ENCODE measurements at regions not wholly inside any gene's neighbourhood (a gene's known extent, or its start where the extent isn't known, plus 50 kb on each side); places are given as distances from the start of the nearest gene placed in this dataset.

- no peaks in the 10 kb centered on the region for H3K9me3 ChIP-seq (ENCODE audit: control insufficient read depth in 1 of 2, low read length in 2 of 2)
These were observed 75.9 kb upstream of the LCLAT1 start for GRCh38 chr2:30371028-30371689.

GRCh38 chr2:30371772-30372373 lies 75.2 kb upstream of the LCLAT1 start:
- H3K36me3 ChIP-seq (ENCODE audit: control insufficient read depth in 1 of 2, insufficient read depth in 2 of 2, low read length in 2 of 2) = no peaks in the 10 kb centered on the region
- no peaks in the 10 kb centered on the region for H3K9me3 ChIP-seq (ENCODE audit: control insufficient read depth in 1 of 2, low read length in 2 of 2)
- H3K27ac ChIP-seq (ENCODE audit: low read length) = no peak overlapping the region
- no peaks in the 10 kb centered on the region for H3K27me3 ChIP-seq (ENCODE audit: low read depth, low read length)
- H3K4me1 ChIP-seq (ENCODE audit: control insufficient read depth in 1 of 2, insufficient read depth in 2 of 2, low read length in 2 of 2) = no peaks in the 10 kb centered on the region
- H3K4me3 ChIP-seq (ENCODE audit: low read depth in 1 of 2, low read length in 2 of 2) = no peak overlapping the region

More at GRCh38 chr2:30371028-30371689, 75.9 kb upstream of the LCLAT1 start:
- Histone ChIP-seq H3K36me3 (ENCODE audit: control insufficient read depth in 1 of 2, insufficient read depth in 2 of 2, low read length in 2 of 2) (no peaks in the 10 kb centered on the region), H3K4me1 (ENCODE audit: control insufficient read depth in 1 of 2, insufficient read depth in 2 of 2, low read length in 2 of 2) (peaks cover 0 to 6% of the 10 kb centered on the region in 2 donors), H3K4me3 (ENCODE audit: low read depth in 1 of 2, low read length in 2 of 2) (no peak overlapping the region), H3K27ac (ENCODE audit: low read length) (no peak overlapping the region), H3K27me3 (ENCODE audit: low read depth, low read length) (no peaks in the 10 kb centered on the region)

GRCh38 chr2:30372826-30373225 lies 74.2 kb upstream of the LCLAT1 start:
- no peaks in the 10 kb centered on the region for H3K9me3 ChIP-seq (ENCODE audit: control insufficient read depth in 1 of 2, low read length in 2 of 2)
- H3K27ac ChIP-seq (ENCODE audit: low read length) = no peak overlapping the region
- H3K36me3 ChIP-seq (ENCODE audit: control insufficient read depth in 1 of 2, insufficient read depth in 2 of 2, low read length in 2 of 2) = no peaks in the 10 kb centered on the region
- no peak overlapping the region for H3K4me3 ChIP-seq (ENCODE audit: low read depth in 1 of 2, low read length in 2 of 2)
- no peaks in the 10 kb centered on the region for H3K27me3 ChIP-seq (ENCODE audit: low read depth, low read length)
- no peaks in the 10 kb centered on the region for H3K4me1 ChIP-seq (ENCODE audit: control insufficient read depth in 1 of 2, insufficient read depth in 2 of 2, low read length in 2 of 2)

GRCh38 chr2:30373881-30374302 lies 73.2 kb upstream of the LCLAT1 start:
- no peaks in the 10 kb centered on the region for H3K27me3 ChIP-seq (ENCODE audit: low read depth, low read length)
- no peak overlapping the region for H3K4me3 ChIP-seq (ENCODE audit: low read depth in 1 of 2, low read length in 2 of 2)
- no peaks in the 10 kb centered on the region for H3K9me3 ChIP-seq (ENCODE audit: control insufficient read depth in 1 of 2, low read length in 2 of 2)
- no peaks in the 10 kb centered on the region for H3K4me1 ChIP-seq (ENCODE audit: control insufficient read depth in 1 of 2, insufficient read depth in 2 of 2, low read length in 2 of 2)
- H3K36me3 ChIP-seq (ENCODE audit: control insufficient read depth in 1 of 2, insufficient read depth in 2 of 2, low read length in 2 of 2) = no peaks in the 10 kb centered on the region
- no peak overlapping the region for H3K27ac ChIP-seq (ENCODE audit: low read length)

- Histone ChIP-seq H3K27me3 (ENCODE audit: low read depth, low read length) (no peaks in the 10 kb centered on the region), H3K27ac (ENCODE audit: low read length) (no peak overlapping the region), H3K4me3 (ENCODE audit: low read depth in 1 of 2, low read length in 2 of 2) (no peak overlapping the region), H3K4me1 (ENCODE audit: control insufficient read depth in 1 of 2, insufficient read depth in 2 of 2, low read length in 2 of 2) (no peaks in the 10 kb centered on the region), H3K9me3 (ENCODE audit: control insufficient read depth in 1 of 2, low read length in 2 of 2) (no peaks in the 10 kb centered on the region), H3K36me3 (ENCODE audit: control insufficient read depth in 1 of 2, insufficient read depth in 2 of 2, low read length in 2 of 2) (no peaks in the 10 kb centered on the region)
These were observed 72.7 kb upstream of the LCLAT1 start for GRCh38 chr2:30374380-30374779.

- H3K36me3 ChIP-seq (ENCODE audit: control insufficient read depth in 1 of 2, insufficient read depth in 2 of 2, low read length in 2 of 2) = no peaks in the 10 kb centered on the region
- no peaks in the 10 kb centered on the region for H3K27me3 ChIP-seq (ENCODE audit: low read depth, low read length)
- H3K4me3 ChIP-seq (ENCODE audit: low read depth in 1 of 2, low read length in 2 of 2) = no peak overlapping the region
- no peaks in the 10 kb centered on the region for H3K9me3 ChIP-seq (ENCODE audit: control insufficient read depth in 1 of 2, low read length in 2 of 2)
- H3K4me1 ChIP-seq (ENCODE audit: control insufficient read depth in 1 of 2, insufficient read depth in 2 of 2, low read length in 2 of 2) = no peaks in the 10 kb centered on the region
- H3K27ac ChIP-seq (ENCODE audit: low read length) = no peak overlapping the region
These were observed 71.1 kb upstream of the LCLAT1 start for GRCh38 chr2:30375915-30376314.

GRCh38 chr2:30379481-30379880 lies 67.6 kb upstream of the LCLAT1 start:
- Histone ChIP-seq H3K27me3 (ENCODE audit: low read depth, low read length) (no peaks in the 10 kb centered on the region), H3K27ac (ENCODE audit: low read length) (no peak overlapping the region), H3K4me1 (ENCODE audit: control insufficient read depth in 1 of 2, insufficient read depth in 2 of 2, low read length in 2 of 2) (no peaks in the 10 kb centered on the region), H3K36me3 (ENCODE audit: control insufficient read depth in 1 of 2, insufficient read depth in 2 of 2, low read length in 2 of 2) (no peaks in the 10 kb centered on the region), H3K9me3 (ENCODE audit: control insufficient read depth in 1 of 2, low read length in 2 of 2) (no peaks in the 10 kb centered on the region), H3K4me3 (ENCODE audit: low read depth in 1 of 2, low read length in 2 of 2) (no peak overlapping the region)

GRCh38 chr2:30380824-30381223 lies 66.2 kb upstream of the LCLAT1 start:
- Histone ChIP-seq H3K4me1 (ENCODE audit: control insufficient read depth in 1 of 2, insufficient read depth in 2 of 2, low read length in 2 of 2) (no peaks in the 10 kb centered on the region), H3K9me3 (ENCODE audit: control insufficient read depth in 1 of 2, low read length in 2 of 2) (no peaks in the 10 kb centered on the region), H3K27me3 (ENCODE audit: low read depth, low read length) (no peaks in the 10 kb centered on the region), H3K27ac (ENCODE audit: low read length) (no peak overlapping the region), H3K4me3 (ENCODE audit: low read depth in 1 of 2, low read length in 2 of 2) (no peak overlapping the region), H3K36me3 (ENCODE audit: control insufficient read depth in 1 of 2, insufficient read depth in 2 of 2, low read length in 2 of 2) (no peaks in the 10 kb centered on the region)

GRCh38 chr2:30382162-30382783 lies 64.8 kb upstream of the LCLAT1 start:
- Histone ChIP-seq H3K27ac (ENCODE audit: low read length) (no peak overlapping the region), H3K9me3 (ENCODE audit: control insufficient read depth in 1 of 2, low read length in 2 of 2) (no peaks in the 10 kb centered on the region), H3K4me1 (ENCODE audit: control insufficient read depth in 1 of 2, insufficient read depth in 2 of 2, low read length in 2 of 2) (no peaks in the 10 kb centered on the region)

GRCh38 chr2:30382995-30383394 lies 64.1 kb upstream of the LCLAT1 start:
- no peaks in the 10 kb centered on the region for H3K4me1 ChIP-seq (ENCODE audit: control insufficient read depth in 1 of 2, insufficient read depth in 2 of 2, low read length in 2 of 2)
- no peak overlapping the region for H3K4me3 ChIP-seq (ENCODE audit: low read depth in 1 of 2, low read length in 2 of 2)
- no peaks in the 10 kb centered on the region for H3K36me3 ChIP-seq (ENCODE audit: control insufficient read depth in 1 of 2, insufficient read depth in 2 of 2, low read length in 2 of 2)
- no peak overlapping the region for H3K27ac ChIP-seq (ENCODE audit: low read length)
- H3K9me3 ChIP-seq (ENCODE audit: control insufficient read depth in 1 of 2, low read length in 2 of 2) = no peaks in the 10 kb centered on the region
- H3K27me3 ChIP-seq (ENCODE audit: low read depth, low read length) = no peaks in the 10 kb centered on the region

More at GRCh38 chr2:30382162-30382783, 64.8 kb upstream of the LCLAT1 start:
- Histone ChIP-seq H3K27me3 (ENCODE audit: low read depth, low read length) (no peaks in the 10 kb centered on the region), H3K36me3 (ENCODE audit: control insufficient read depth in 1 of 2, insufficient read depth in 2 of 2, low read length in 2 of 2) (no peaks in the 10 kb centered on the region), H3K4me3 (ENCODE audit: low read depth in 1 of 2, low read length in 2 of 2) (no peak overlapping the region)

- H3K36me3 ChIP-seq (ENCODE audit: control insufficient read depth in 1 of 2, insufficient read depth in 2 of 2, low read length in 2 of 2) = no peaks in the 10 kb centered on the region
- H3K27ac ChIP-seq (ENCODE audit: low read length) = no peak overlapping the region
These were observed 61.7 kb upstream of the LCLAT1 start for GRCh38 chr2:30385327-30385726.

More at GRCh38 chr2:30385327-30385726, 61.7 kb upstream of the LCLAT1 start:
- Histone ChIP-seq H3K27me3 (ENCODE audit: low read depth, low read length) (no peaks in the 10 kb centered on the region), H3K4me3 (ENCODE audit: low read depth in 1 of 2, low read length in 2 of 2) (no peak overlapping the region), H3K4me1 (ENCODE audit: control insufficient read depth in 1 of 2, insufficient read depth in 2 of 2, low read length in 2 of 2) (no peaks in the 10 kb centered on the region), H3K9me3 (ENCODE audit: control insufficient read depth in 1 of 2, low read length in 2 of 2) (no peaks in the 10 kb centered on the region)

Data from muscle layer of duodenum (tissue), 2 donors.